ENCODE measurements at regions not wholly inside any gene's neighbourhood (a gene's known extent, or its start where the extent isn't known, plus 50 kb on each side); places are given as distances from the start of the nearest gene placed in this dataset.
A peak's percentile ranks its signal among the peaks of the same experiment; 100 is the strongest.
"Not testable (repeated sequence)": the region's sequence is repeated elsewhere in the genome, so short reads cannot be mapped to it uniquely, and the experiment has no call there.

GRCh38 chr10:118914629-118915028 is 114.9 kb upstream of the NANOS1 start:
- peak; percentile 50 for DNase-seq (ENCODE audit: low spot score)

GRCh38 chr10:118915161-118915560 is 114.4 kb upstream of the NANOS1 start:
- DNase-seq (ENCODE audit: low spot score), result no peak

GRCh38 chr10:118916777-118917176 is 112.7 kb upstream of the NANOS1 start:
- DNase-seq (ENCODE audit: low spot score), result no peak

DNA sequence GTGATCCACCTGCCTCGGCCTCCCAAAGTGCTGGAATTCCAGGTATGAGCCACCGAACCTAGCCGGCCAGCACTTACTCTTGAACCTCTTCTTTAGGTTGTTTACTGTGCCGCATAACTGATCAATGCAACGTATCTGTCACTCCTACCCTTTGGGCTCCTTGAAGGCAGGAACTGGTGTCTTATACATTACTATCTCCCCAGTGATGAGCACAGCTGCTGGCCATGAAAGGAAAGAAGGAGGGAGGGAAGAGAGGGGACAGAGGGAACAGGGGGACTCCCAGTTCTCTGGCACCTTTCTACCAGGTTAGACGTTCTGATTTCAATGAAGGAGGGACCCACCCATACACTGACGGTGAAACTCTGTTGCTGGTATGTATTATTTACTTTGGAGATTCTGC is 111.8 kb upstream of the NANOS1 start:
- DNase-seq (ENCODE audit: low spot score), result no peak

DNA sequence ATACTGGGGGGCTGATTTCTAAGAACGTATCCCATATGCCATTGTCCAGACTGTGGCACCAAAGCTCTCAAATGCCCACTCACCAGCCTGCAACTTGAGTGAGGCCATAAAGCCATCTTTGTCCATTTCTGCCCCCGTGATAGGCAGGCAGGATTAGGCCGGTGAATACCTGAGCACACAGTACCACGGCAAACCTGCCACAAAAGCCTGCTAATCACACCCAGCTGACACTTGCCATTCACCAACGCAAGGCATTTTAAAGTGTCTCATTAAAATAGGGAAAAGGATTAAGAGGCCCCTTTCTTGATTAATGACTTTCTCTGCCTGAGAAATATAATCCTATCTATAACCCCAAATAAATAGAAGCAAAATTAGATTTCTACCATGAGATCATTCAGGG is 111.4 kb upstream of the NANOS1 start:
- DNase-seq (ENCODE audit: low spot score), result no peak

DNA sequence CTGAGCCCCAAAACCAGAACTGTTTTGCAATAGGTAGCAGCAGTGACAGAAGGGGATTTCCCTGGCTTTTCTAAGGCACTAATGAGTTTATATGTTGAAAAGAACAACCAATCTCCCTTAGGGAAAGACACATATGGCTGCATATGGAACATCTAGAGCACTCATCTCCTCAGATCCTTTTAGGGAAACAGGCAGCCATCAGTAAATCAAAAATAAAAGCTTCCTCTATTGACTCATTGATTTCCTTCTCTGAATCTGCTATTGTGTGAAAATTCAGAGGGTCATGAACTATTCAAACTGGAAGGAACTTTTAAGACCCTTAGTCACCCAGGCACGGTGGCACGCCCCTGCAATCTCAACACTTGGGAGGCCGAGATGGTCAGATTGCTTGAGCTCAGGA is 110.9 kb upstream of the NANOS1 start:
- no peak for DNase-seq (ENCODE audit: low spot score)

- DNase-seq (ENCODE audit: low spot score), result no peak
Observed at GRCh38 chr10:118920206-118920605, 109.3 kb upstream of the NANOS1 start.

DNA sequence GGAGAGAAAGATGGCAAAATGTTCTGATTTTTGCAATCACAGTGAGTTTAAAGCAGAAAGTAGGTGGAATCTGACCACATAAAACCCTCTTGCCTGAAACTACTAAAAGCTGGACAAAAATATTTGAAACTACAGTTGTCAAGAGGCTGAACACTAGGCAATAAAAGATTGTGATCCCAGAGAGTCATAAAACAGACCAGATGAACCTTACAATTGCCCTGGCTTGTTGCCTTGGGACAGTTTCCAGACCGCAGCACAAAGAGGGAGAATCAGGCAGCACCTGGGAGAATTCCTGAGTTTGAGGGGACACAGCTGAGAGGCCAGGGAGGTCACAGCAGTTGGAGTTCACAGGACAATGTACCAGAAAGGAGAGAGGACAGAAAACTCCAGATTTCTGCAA is 107.3 kb upstream of the NANOS1 start:
- DNase-seq (ENCODE audit: low spot score), result no peak

DNA sequence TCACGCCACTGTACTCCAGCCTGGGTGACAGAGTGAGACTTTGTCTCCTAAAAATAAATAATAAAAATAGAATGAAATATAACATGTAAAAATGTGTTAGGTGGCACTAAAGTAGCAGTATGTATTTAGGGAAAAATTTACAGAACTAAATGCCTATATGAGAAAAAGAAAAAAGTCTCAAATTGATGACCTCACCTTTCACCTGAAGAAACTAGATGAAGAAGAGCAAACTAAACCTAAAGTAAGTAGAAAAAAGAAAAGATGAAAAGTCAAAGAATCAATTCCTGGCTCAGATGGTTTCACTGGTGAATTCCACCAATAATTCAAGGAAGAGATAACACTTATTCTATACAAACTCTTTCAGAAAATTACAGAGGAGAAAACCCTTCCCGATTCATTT is 106.5 kb upstream of the NANOS1 start:
- DNase-seq (ENCODE audit: low spot score), result no peak

DNA sequence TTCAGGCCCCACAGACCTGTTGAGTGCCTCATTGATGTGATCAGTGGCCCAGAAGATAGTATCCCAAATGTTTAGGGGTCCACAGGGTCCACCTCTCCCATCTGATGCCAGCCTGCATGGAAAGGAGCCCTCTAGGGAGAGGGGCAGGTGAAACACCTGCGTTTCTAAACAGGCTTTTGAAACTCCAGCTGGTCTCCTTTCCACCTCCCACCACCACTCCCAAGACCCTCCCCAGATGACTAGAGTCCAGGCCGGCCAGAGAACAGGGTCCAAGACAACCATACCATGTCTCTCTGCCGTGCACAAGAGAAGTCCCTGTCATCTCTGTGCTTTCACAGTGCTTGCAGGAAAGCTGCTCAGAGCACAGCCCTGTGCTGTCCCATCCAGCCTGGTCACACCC is 105.0 kb upstream of the NANOS1 start:
- no peak for DNase-seq (ENCODE audit: low spot score)

GRCh38 chr10:118925404-118926071 is 104.0 kb upstream of the NANOS1 start:
- DNase-seq (ENCODE audit: low spot score), result no peak

GRCh38 chr10:118926072-118926417 is 103.5 kb upstream of the NANOS1 start:
- DNase-seq (ENCODE audit: low spot score), result no peak

GRCh38 chr10:118926441-118926840 is 103.1 kb upstream of the NANOS1 start:
- DNase-seq (ENCODE audit: low spot score), result no peak

GRCh38 chr10:118926903-118927302 is 102.6 kb upstream of the NANOS1 start:
- no peak for DNase-seq (ENCODE audit: low spot score)

- DNase-seq (ENCODE audit: low spot score), result no peak
Observed at GRCh38 chr10:118927321-118927720, 102.2 kb upstream of the NANOS1 start.

GRCh38 chr10:118930614-118931013 is 98.9 kb upstream of the NANOS1 start:
- DNase-seq (ENCODE audit: low spot score), result no peak

DNA sequence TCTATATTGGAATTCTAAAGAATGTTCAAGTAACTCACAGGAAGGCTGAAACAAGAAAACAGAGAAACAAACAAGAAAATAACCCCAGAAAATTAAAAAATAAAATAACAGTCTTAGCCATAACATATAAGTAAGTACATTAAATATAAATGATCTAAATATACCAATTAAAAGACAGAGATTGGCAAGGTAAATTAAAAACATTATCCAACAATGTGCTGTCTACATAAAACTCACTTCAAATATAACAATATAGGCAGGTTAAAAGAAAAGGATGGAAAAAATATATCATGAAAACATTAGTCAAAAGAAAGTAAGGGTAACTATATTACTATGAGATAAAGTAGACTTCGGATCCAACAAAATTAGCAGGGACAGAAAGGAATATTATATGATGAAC is 98.1 kb upstream of the NANOS1 start:
- no peak for DNase-seq (ENCODE audit: low spot score)

- DNase-seq (ENCODE audit: low spot score), result not testable (repeated sequence)
Observed at GRCh38 chr10:118932154-118932553, 97.4 kb upstream of the NANOS1 start.

DNA sequence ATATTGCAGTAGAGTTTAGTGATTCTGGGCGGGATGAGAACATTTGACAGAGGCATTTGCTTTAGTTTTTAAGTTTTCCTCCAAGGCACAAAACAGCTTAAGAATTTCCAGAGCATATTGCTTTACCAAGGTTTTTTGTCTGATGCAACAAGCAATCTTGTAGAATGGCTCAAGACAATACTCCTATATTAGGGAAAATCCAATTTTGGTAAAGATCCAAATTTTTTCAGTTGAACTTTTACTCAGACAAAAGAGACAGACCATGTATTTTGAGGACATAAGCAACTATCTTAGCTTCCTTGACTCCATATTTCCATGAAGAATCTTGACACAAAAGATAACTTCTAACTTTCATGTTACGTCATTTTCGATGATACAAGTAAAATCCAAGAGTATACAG is 92.3 kb upstream of the NANOS1 start:
- no peak for DNase-seq (ENCODE audit: low spot score)

- DNase-seq (ENCODE audit: low spot score), result no peak
Observed at GRCh38 chr10:118939211-118940007, 90.1 kb upstream of the NANOS1 start.

DNA sequence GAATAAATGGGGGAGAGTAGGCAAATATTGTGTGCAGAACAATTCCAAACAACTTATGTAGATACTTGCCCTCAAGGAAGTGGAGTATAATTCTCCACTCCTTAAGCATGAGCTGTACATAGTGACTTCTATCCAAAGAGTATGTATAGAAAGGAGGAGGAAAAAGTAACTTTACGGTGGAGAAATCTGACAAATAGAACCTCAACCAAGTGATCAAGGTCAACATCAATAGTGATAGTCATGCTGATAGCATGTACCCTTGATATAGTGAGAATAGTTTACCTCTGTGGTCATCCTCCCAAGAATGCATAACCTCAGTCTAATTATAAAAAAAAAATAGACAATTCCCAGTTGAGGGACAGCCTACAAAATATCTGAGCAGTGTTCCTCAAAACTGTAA is 89.1 kb upstream of the NANOS1 start:
- DNase-seq (ENCODE audit: low spot score), result no peak

GRCh38 chr10:118943253-118943652 is 86.3 kb upstream of the NANOS1 start:
- no peak for DNase-seq (ENCODE audit: low spot score)

DNA sequence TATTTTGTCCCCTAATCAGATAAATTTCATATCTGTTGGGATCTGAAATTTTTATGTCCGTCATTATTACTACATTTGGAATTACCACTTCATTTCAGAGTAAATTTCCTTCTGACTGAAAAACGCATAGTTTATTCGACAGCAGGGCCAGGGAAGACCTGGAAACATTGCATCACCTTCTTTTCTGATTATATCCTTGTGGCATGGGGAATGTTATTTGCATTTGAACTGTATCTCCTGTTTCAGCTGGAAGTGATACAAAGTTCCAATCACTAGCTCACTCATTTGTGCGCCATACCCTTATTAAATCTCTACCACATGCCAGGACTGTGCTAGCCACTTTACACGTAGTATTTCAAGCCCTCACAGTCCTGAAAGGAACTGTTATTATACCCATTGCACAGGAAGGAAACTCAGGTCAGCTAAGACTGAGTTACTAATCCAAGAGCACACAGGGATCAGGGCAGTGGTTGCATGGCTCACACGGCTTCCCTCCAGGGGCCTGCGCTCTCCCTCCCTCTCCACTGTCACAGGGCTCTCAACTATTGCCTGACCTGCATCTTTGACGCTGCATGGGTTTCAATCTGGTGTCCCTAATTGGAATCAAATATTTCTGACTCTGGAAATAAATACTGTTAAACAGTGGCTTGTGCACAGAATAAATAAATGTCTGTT is 84.4 kb upstream of the NANOS1 start:
- DNase-seq (ENCODE audit: low spot score), result no peak

Measured in SK-N-DZ (cell line).